ENCODE measurements at regions not wholly inside any gene's neighbourhood (a gene's known extent, or its start where the extent isn't known, plus 50 kb on each side); places are given as distances from the start of the nearest gene placed in this dataset.

- no peak overlapping the region for H3K4me2 ChIP-seq (ENCODE audit: insufficient read depth in 1 of 2, low read depth in 2 of 2, low read length in 2 of 2)
- H2AFZ ChIP-seq (ENCODE audit: low read length) = no peak overlapping the region
- CTCF ChIA-PET (ENCODE audit: partially characterized antibody) = interaction anchor here (1.4 kb wide), 1 partner anchor 16 kb away, joined by 4 read pairs; no protein-coding TSS in a partner anchor
- TF ChIP-seq BCL11A (IDR thresholded peaks at IDR 0.05; ENCODE audit: low read depth in 2 of 2, low read length in 2 of 2) (no peak), CHD2 (IDR thresholded peaks at IDR 0.05; ENCODE audit: low read length) (no peak), EP300 (IDR thresholded peaks at IDR 0.05; ENCODE audit: borderline replicate concordance in 1 of 2, low read depth in 2 of 2, low read length in 2 of 2) (no peak)
Measured at GRCh38 chr20:11048739-11049138, 374.9 kb upstream of the JAG1 start.

More at GRCh38 chr20:11048739-11049138, 374.9 kb upstream of the JAG1 start:
- no peak overlapping the region for H4K8ac ChIP-seq (ENCODE audit: extremely low read depth, insufficient read depth, low read length)
- no peak overlapping the region for H2AK5ac ChIP-seq (ENCODE audit: low read depth, low read length)
- no peak for FAIRE-seq
- no peak overlapping the region for H3K18ac ChIP-seq (ENCODE audit: extremely low read depth, low read length)
- no peak overlapping the region for H3K56ac ChIP-seq (replicated peaks; ENCODE audit: insufficient read length, low read depth, low read length)
- H2BK12ac ChIP-seq (ENCODE audit: low read depth, low read length) = no peak overlapping the region
- no peak overlapping the region for H4K5ac ChIP-seq (ENCODE audit: insufficient read length, low read depth, low read length)
- H3K23me2 ChIP-seq (ENCODE audit: low read depth, low read length) = no peaks in the 10 kb centered on the region
- H3K4me1 ChIP-seq (replicated peaks in 1 of 4; ENCODE audit: control insufficient read depth in 3 of 4, insufficient read depth in 4 of 4, low read length in 3 of 4) = no peaks in the 10 kb centered on the region
- no peak overlapping the region for H3K27ac ChIP-seq (ENCODE audit: low read depth, low read length)
- no peak overlapping the region for H2BK5ac ChIP-seq (ENCODE audit: low read depth, low read length)
- H3K36me3 ChIP-seq (ENCODE audit: control insufficient read depth in 2 of 4, insufficient read depth in 4 of 4, low read length in 3 of 4) = no peaks in the 10 kb centered on the region
- H3K27me3 ChIP-seq (replicated peaks in 1 of 4; ENCODE audit: control insufficient read depth in 3 of 4, extremely low read depth in 1 of 4, insufficient read depth in 3 of 4, low read length in 3 of 4) = no peaks in the 10 kb centered on the region
- no peaks in the 10 kb centered on the region for H4K20me1 ChIP-seq (replicated peaks in 1 of 2; ENCODE audit: control insufficient read depth in 1 of 2, insufficient read depth in 2 of 2, low read length in 2 of 2)
- H4K91ac ChIP-seq (replicated peaks; ENCODE audit: insufficient read length, low read length) = no peak overlapping the region
- no peak overlapping the region for H3K14ac ChIP-seq (ENCODE audit: insufficient read length)
- H2BK20ac ChIP-seq (ENCODE audit: low read length) = no peak overlapping the region
- H3K9ac ChIP-seq (replicated peaks in 1 of 4; ENCODE audit: extremely low read depth in 1 of 4, low read depth in 3 of 4, low read length in 3 of 4) = no peak overlapping the region
- H2BK120ac ChIP-seq (replicated peaks; ENCODE audit: low read depth, low read length) = no peak overlapping the region
- no peak overlapping the region for H3K4me3 ChIP-seq (ENCODE audit: extremely low read depth in 1 of 4, insufficient read depth in 2 of 4, low read depth in 3 of 4, low read length in 4 of 4)
- POLR2A ChIA-PET (ENCODE audit: partially characterized antibody) = no interaction called here
- H2BK15ac ChIP-seq (ENCODE audit: low read length) = no peak overlapping the region
- no peak for DNase-seq (ENCODE audit: low read depth in 1 of 2, low spot score in 2 of 2)
- H3K79me2 ChIP-seq (ENCODE audit: control insufficient read depth in 1 of 2, insufficient read depth in 2 of 2, low read length in 2 of 2) = no peaks in the 10 kb centered on the region
- no peaks in the 10 kb centered on the region for H3K9me3 ChIP-seq (ENCODE audit: insufficient read depth in 2 of 2, low read depth in 1 of 2, low read length in 1 of 2)
- no peak overlapping the region for H3K23ac ChIP-seq (ENCODE audit: insufficient read length)
- H3K4ac ChIP-seq (replicated peaks; ENCODE audit: insufficient read length, low read depth, low read length) = no peak overlapping the region
- no peaks in the 10 kb centered on the region for H3K79me1 ChIP-seq (ENCODE audit: low read depth, low read length)

Data from H1 (cell line).